Activated CD4-positive, CD25-positive, alpha-beta regulatory T cell treated with anti-CD3 and anti-CD28 coated beads, Interleukin-2, amount 50 U/mL, for 24 hours (primary cell): ENCODE measurements at regions not wholly inside any gene's neighbourhood (a gene's known extent, or its start where the extent isn't known, plus 50 kb on each side); places are given as distances from the start of the nearest gene placed in this dataset.

Experiments used
- ATAC-seq, 2 donors: fragments of 150-1000 bp; cut with Tn5 transposase; one replicate each; pipeline ENCODE4 v1.10.0; 2021; ENCODE audit warnings: mild to moderate bottlenecking in 1 of 2, moderate library complexity in 1 of 2

GRCh38 chr12:125919856-125920470 is 854.7 kb downstream of the AACS start:
- ATAC-seq, result no peak

- ATAC-seq, result no peak
Measured at GRCh38 chr12:125922330-125922729, 857.1 kb downstream of the AACS start.

- no peak for ATAC-seq
Measured at GRCh38 chr12:125936502-125936901, 871.3 kb downstream of the AACS start.

- ATAC-seq, result no peak
Measured at GRCh38 chr12:125944446-125944845, 879.2 kb downstream of the AACS start.

GRCh38 chr12:125949471-125949870 is 884.2 kb downstream of the AACS start:
- ATAC-seq, result no peak

GRCh38 chr12:125954362-125954761 is 889.1 kb downstream of the AACS start:
- no peak for ATAC-seq

- no peak for ATAC-seq
Measured at GRCh38 chr12:125956186-125956585, 891.0 kb downstream of the AACS start.

- ATAC-seq, result no peak
Measured at GRCh38 chr12:125966641-125967040, 901.4 kb downstream of the AACS start.

- ATAC-seq, result no peak
Measured at GRCh38 chr12:125968413-125968812, 903.2 kb downstream of the AACS start.

- no peak for ATAC-seq
Measured at GRCh38 chr12:125971981-125972380, 906.7 kb downstream of the AACS start.

- ATAC-seq, result no peak
Measured at GRCh38 chr12:125978286-125978685, 913.1 kb downstream of the AACS start.

- ATAC-seq, result no peak
Measured at GRCh38 chr12:125981610-125982253, 916.5 kb downstream of the AACS start.

GRCh38 chr12:125983094-125983783 is 918.0 kb downstream of the AACS start:
- ATAC-seq, result no peak

- no peak for ATAC-seq
Measured at GRCh38 chr12:125983784-125984500, 918.7 kb downstream of the AACS start.

- ATAC-seq, result no peak
Measured at GRCh38 chr12:125988545-125988944, 923.3 kb downstream of the AACS start.

- no peak for ATAC-seq
Measured at GRCh38 chr12:125989696-125990095, 924.5 kb downstream of the AACS start.

- ATAC-seq, result no peak
Measured at GRCh38 chr12:125996443-125996842, 931.2 kb downstream of the AACS start.

GRCh38 chr12:125999628-126000027 is 934.4 kb downstream of the AACS start:
- no peak for ATAC-seq

GRCh38 chr12:126019385-126019784 is 954.1 kb downstream of the AACS start:
- no peak for ATAC-seq

GRCh38 chr12:126021675-126022074 is 956.4 kb downstream of the AACS start:
- ATAC-seq, result no peak

- ATAC-seq, result no peak
Measured at GRCh38 chr12:126027825-126028224, 962.6 kb downstream of the AACS start.

- no peak for ATAC-seq
Measured at GRCh38 chr12:126030573-126030972, 965.3 kb downstream of the AACS start.

GRCh38 chr12:126033751-126034150 is 968.5 kb downstream of the AACS start:
- no peak for ATAC-seq

GRCh38 chr12:126036348-126036747 is 971.1 kb downstream of the AACS start:
- no peak for ATAC-seq
